Liver (tissue), 3 donors: ENCODE measurements at regions not wholly inside any gene's neighbourhood (a gene's known extent, or its start where the extent isn't known, plus 50 kb on each side); places are given as distances from the start of the nearest gene placed in this dataset.

Experiments
- HNF4A ChIP-seq, 2 donors: conservative IDR thresholded peaks; 2 replicates each; pipeline ENCODE4 v1.6.1; 2016; ENCODE audit warnings: antibody characterized with exemption in 2 of 2, mild to moderate bottlenecking in 2 of 2
- JUND ChIP-seq, 2 donors: IDR thresholded peaks; 2 replicates each; pipeline ENCODE4 v1.6.1; 2016; ENCODE audit warnings: antibody characterized with exemption in 2 of 2
- NR2F2 ChIP-seq: IDR thresholded peaks from 2 replicates; pipeline ENCODE4 v1.6.1; 2016; ENCODE audit warnings: antibody characterized with exemption
- RAD21 ChIP-seq, 2 donors: IDR thresholded peaks; 2 replicates each; pipeline ENCODE4 v1.6.1; 2016; ENCODE audit warnings: antibody characterized with exemption in 2 of 2, mild to moderate bottlenecking in 2 of 2
- SP1 ChIP-seq: IDR thresholded peaks from 2 replicates; pipeline ENCODE4 v1.6.1; 2018; ENCODE audit warnings: antibody characterized with exemption, mild to moderate bottlenecking
- TAF1 ChIP-seq: conservative IDR thresholded peaks from 2 replicates; pipeline ENCODE4 v1.6.1; 2016; ENCODE audit warnings: antibody characterized with exemption, mild to moderate bottlenecking
- YY1 ChIP-seq: IDR thresholded peaks from 2 replicates; pipeline ENCODE4 v1.6.1; 2016; ENCODE audit warnings: antibody characterized with exemption, mild to moderate bottlenecking
- TF ChIP-seq, protein P1 (sequence below): fragments of 150-350 bp; IDR thresholded peaks from 2 replicates; pipeline ENCODE4 v1.5.1; 2017; ENCODE audit warnings: improper control_type of control experiment, low read depth, low read length; ENCODE audit not compliant: missing input control
- TF ChIP-seq, protein P2 (sequence below): IDR thresholded peaks from 2 replicates; pipeline ENCODE4 v1.6.1; 2016; ENCODE audit warnings: antibody characterized with exemption
- donor health status: healthy.
- donor health status: healthy.

- TF ChIP-seq, protein P1, sequence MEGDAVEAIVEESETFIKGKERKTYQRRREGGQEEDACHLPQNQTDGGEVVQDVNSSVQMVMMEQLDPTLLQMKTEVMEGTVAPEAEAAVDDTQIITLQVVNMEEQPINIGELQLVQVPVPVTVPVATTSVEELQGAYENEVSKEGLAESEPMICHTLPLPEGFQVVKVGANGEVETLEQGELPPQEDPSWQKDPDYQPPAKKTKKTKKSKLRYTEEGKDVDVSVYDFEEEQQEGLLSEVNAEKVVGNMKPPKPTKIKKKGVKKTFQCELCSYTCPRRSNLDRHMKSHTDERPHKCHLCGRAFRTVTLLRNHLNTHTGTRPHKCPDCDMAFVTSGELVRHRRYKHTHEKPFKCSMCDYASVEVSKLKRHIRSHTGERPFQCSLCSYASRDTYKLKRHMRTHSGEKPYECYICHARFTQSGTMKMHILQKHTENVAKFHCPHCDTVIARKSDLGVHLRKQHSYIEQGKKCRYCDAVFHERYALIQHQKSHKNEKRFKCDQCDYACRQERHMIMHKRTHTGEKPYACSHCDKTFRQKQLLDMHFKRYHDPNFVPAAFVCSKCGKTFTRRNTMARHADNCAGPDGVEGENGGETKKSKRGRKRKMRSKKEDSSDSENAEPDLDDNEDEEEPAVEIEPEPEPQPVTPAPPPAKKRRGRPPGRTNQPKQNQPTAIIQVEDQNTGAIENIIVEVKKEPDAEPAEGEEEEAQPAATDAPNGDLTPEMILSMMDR: no peak
- TF ChIP-seq SP1 (no peak), TAF1 (no peak), HNF4A (conservative IDR thresholded peaks at IDR 0.05) (no peak), YY1 (no peak), JUND (IDR thresholded peaks at IDR 0.05) (no peak), NR2F2 (no peak), RAD21 (IDR thresholded peaks at IDR 0.05) (no peak)
- TF ChIP-seq, protein P2, sequence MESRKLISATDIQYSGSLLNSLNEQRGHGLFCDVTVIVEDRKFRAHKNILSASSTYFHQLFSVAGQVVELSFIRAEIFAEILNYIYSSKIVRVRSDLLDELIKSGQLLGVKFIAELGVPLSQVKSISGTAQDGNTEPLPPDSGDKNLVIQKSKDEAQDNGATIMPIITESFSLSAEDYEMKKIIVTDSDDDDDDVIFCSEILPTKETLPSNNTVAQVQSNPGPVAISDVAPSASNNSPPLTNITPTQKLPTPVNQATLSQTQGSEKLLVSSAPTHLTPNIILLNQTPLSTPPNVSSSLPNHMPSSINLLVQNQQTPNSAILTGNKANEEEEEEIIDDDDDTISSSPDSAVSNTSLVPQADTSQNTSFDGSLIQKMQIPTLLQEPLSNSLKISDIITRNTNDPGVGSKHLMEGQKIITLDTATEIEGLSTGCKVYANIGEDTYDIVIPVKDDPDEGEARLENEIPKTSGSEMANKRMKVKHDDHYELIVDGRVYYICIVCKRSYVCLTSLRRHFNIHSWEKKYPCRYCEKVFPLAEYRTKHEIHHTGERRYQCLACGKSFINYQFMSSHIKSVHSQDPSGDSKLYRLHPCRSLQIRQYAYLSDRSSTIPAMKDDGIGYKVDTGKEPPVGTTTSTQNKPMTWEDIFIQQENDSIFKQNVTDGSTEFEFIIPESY: no peak
Measured at GRCh38 chr4:20327808-20328207, 76.1 kb downstream of the SLIT2 start.
